Endodermal cell (in vitro differentiated cells): ENCODE measurements at regions not wholly inside any gene's neighbourhood (a gene's known extent, or its start where the extent isn't known, plus 50 kb on each side); places are given as distances from the start of the nearest gene placed in this dataset.

ENCODE experiments used
- DNase-seq: peaks from one replicate; pipeline ENCODE4 v3.0.0-alpha.2; 2017
- H3K27ac ChIP-seq: 2 replicates; pipeline ENCODE4 v1.5.1; 2013; ENCODE audit warnings: mild to moderate bottlenecking, low read depth, low read length, moderate library complexity
- H3K27me3 ChIP-seq: 2 replicates; pipeline ENCODE4 v1.6.1; 2013; ENCODE audit warnings: mild to moderate bottlenecking, low read length, moderate library complexity; ENCODE audit not compliant: insufficient read depth, control insufficient read depth, poor library complexity, severe bottlenecking
- H3K36me3 ChIP-seq: 2 replicates; pipeline ENCODE4 v1.7.0; 2013; ENCODE audit warnings: mild to moderate bottlenecking, low read length, moderate library complexity; ENCODE audit not compliant: control insufficient read depth, insufficient read depth
- H3K4me1 ChIP-seq: one replicate; pipeline ENCODE4 v1.7.0; 2013; ENCODE audit warnings: low read length; ENCODE audit not compliant: control insufficient read depth, insufficient read depth
- H3K4me3 ChIP-seq: 2 replicates; pipeline ENCODE4 v1.5.1; 2013; ENCODE audit warnings: mild to moderate bottlenecking, low read length, moderate library complexity
- H3K9ac ChIP-seq: 2 replicates; pipeline ENCODE4 v1.6.1; 2013; ENCODE audit warnings: mild to moderate bottlenecking, low read length, moderate library complexity; ENCODE audit not compliant: poor library complexity, severe bottlenecking; ENCODE audit errors: extremely low read depth
- H3K9me3 ChIP-seq: 2 replicates; pipeline ENCODE4 v1.6.1; 2013; ENCODE audit warnings: mild to moderate bottlenecking, low read length, moderate library complexity; ENCODE audit not compliant: control insufficient read depth
- H3K27ac Mint-ChIP-seq: 2 replicates; pipeline ENCODE4 v1.8.0; 2020; ENCODE audit warnings: mixed read lengths
- H3K27me3 Mint-ChIP-seq: 2 replicates; pipeline ENCODE4 v1.8.0; 2021; ENCODE audit warnings: mild to moderate bottlenecking, mixed read lengths; ENCODE audit not compliant: insufficient read depth
- H3K36me3 Mint-ChIP-seq: 2 replicates; pipeline ENCODE4 v1.8.0; 2020; ENCODE audit warnings: low read depth, mixed read lengths
- H3K4me1 Mint-ChIP-seq: 2 replicates; pipeline ENCODE4 v1.8.0; 2020; ENCODE audit warnings: mixed read lengths
- H3K4me3 Mint-ChIP-seq: 2 replicates; pipeline ENCODE4 v1.8.0; 2020; ENCODE audit warnings: mild to moderate bottlenecking, moderate library complexity, mixed read lengths
- H3K9me3 Mint-ChIP-seq: 2 replicates; pipeline ENCODE4 v1.8.0; 2020; ENCODE audit warnings: mild to moderate bottlenecking, mixed read lengths
- CTCF ChIP-seq: fragments of 200-600 bp; sonication (generic); conservative IDR thresholded peaks from 2 replicates; pipeline ENCODE4 v1.5.0; 2021; ENCODE audit warnings: antibody characterized with exemption, mild to moderate bottlenecking
- WGBS, 2 experiments: methylation state at CpG; one replicate each; pipeline versions ENCODE4 v1.1.5 to v1.1.7; 2013; ENCODE audit warnings: missing lambda C conversion rate in 2 of 2, mixed read lengths in 1 of 2; ENCODE audit not compliant: insufficient coverage in 1 of 2, insufficient read length in 1 of 2; 5-methylcytosine and 5-hydroxymethylcytosine counted together

- H3K4me3 Mint-ChIP-seq = no peak overlapping the region
- Histone ChIP-seq H3K9ac (no peak overlapping the region), H3K9me3 (peaks cover 6% of the 10 kb centered on the region), H3K4me3 (no peak overlapping the region), H3K27ac (no peak overlapping the region), H3K27me3 (no peaks in the 10 kb centered on the region), H3K36me3 (no peaks in the 10 kb centered on the region), H3K4me1 (no peaks in the 10 kb centered on the region)
- H3K27ac Mint-ChIP-seq = no peak overlapping the region
- no peaks in the 10 kb centered on the region for H3K36me3 Mint-ChIP-seq
- DNase-seq = no peak
- TF ChIP-seq CTCF = no peak
- no peaks in the 10 kb centered on the region for H3K27me3 Mint-ChIP-seq
- H3K9me3 Mint-ChIP-seq = peaks cover 7% of the 10 kb centered on the region
- no peaks in the 10 kb centered on the region for H3K4me1 Mint-ChIP-seq
- WGBS, 2 experiments = 80 to 81% methylated on average over 1 of the region's 1 CpG
These were observed 933.9 kb downstream of the SLC16A7 start for GRCh38 chr12:60529723-60530122.

- no peak overlapping the region for H3K4me3 Mint-ChIP-seq
- H3K36me3 Mint-ChIP-seq = no peaks in the 10 kb centered on the region
- peaks cover 9% of the 10 kb centered on the region for H3K9me3 ChIP-seq
- no peaks in the 10 kb centered on the region for H3K4me1 ChIP-seq
- H3K4me1 Mint-ChIP-seq = no peaks in the 10 kb centered on the region
- H3K27me3 ChIP-seq = no peaks in the 10 kb centered on the region
- H3K9ac ChIP-seq = no peak overlapping the region
- no peaks in the 10 kb centered on the region for H3K27me3 Mint-ChIP-seq
- no peaks in the 10 kb centered on the region for H3K36me3 ChIP-seq
- no peak for TF ChIP-seq CTCF
- no peak overlapping the region for H3K27ac Mint-ChIP-seq
- no peak for DNase-seq
- H3K4me3 ChIP-seq = no peak overlapping the region
- H3K9me3 Mint-ChIP-seq = no peaks in the 10 kb centered on the region
- H3K27ac ChIP-seq = no peak overlapping the region
These were observed 939.5 kb downstream of the SLC16A7 start for GRCh38 chr12:60535363-60535762.

- no peaks in the 10 kb centered on the region for H3K9me3 Mint-ChIP-seq
- Histone ChIP-seq H3K9me3 (peaks cover 15% of the 10 kb centered on the region), H3K4me1 (no peaks in the 10 kb centered on the region), H3K4me3 (no peak overlapping the region), H3K27ac (no peak overlapping the region), H3K36me3 (no peaks in the 10 kb centered on the region), H3K27me3 (no peaks in the 10 kb centered on the region), H3K9ac (no peak overlapping the region)
- no peak overlapping the region for H3K27ac Mint-ChIP-seq
- no peaks in the 10 kb centered on the region for H3K36me3 Mint-ChIP-seq
- H3K4me3 Mint-ChIP-seq = no peak overlapping the region
- 84% methylated on average over 3 to 5 of the region's 5 CpGs for WGBS, 2 experiments
- no peak for DNase-seq
- H3K4me1 Mint-ChIP-seq = no peaks in the 10 kb centered on the region
- no peak for TF ChIP-seq CTCF
- no peaks in the 10 kb centered on the region for H3K27me3 Mint-ChIP-seq
These were observed 943.8 kb downstream of the SLC16A7 start for GRCh38 chr12:60539592-60539991.
